Neural cell (in vitro differentiated cells): ENCODE measurements at regions not wholly inside any gene's neighbourhood (a gene's known extent, or its start where the extent isn't known, plus 50 kb on each side); places are given as distances from the start of the nearest gene placed in this dataset.

Source experiments
- H2AFZ ChIP-seq: fragments of 200-600, 300-800 bp; sonication (generic), shearing (Covaris generic); 2 replicates; pipeline ENCODE4 v1.6.0; 2014; ENCODE audit warnings: low read depth, mild to moderate bottlenecking, antibody characterized with exemption, low read length, moderate library complexity
- H3F3A ChIP-seq: fragments of 200-600 bp; shearing (Covaris generic); 2 replicates; pipeline ENCODE4 v1.6.1; 2016; ENCODE audit warnings: mild to moderate bottlenecking, moderate library complexity, mixed read lengths, antibody characterized with exemption, low read length; ENCODE audit not compliant: insufficient read depth, poor library complexity, severe bottlenecking
- H3K27ac ChIP-seq: fragments of 200-600, 300-800 bp; sonication (generic), shearing (Covaris generic); 2 replicates; pipeline ENCODE4 v1.5.1; 2014; ENCODE audit warnings: mild to moderate bottlenecking, low read length, moderate library complexity
- H3K27me3 ChIP-seq: fragments of 300-800, 200-600 bp; sonication (generic), shearing (Covaris generic); 2 replicates; pipeline ENCODE4 v1.6.0; 2014; ENCODE audit warnings: mild to moderate bottlenecking, low read depth, low read length, moderate library complexity; ENCODE audit not compliant: insufficient read depth
- H3K36me3 ChIP-seq: fragments of 300-800, 200-600 bp; sonication (generic), shearing (Covaris generic); 2 replicates; pipeline ENCODE4 v1.5.1; 2014; ENCODE audit warnings: mild to moderate bottlenecking, antibody characterized with exemption, low read length, moderate library complexity; ENCODE audit not compliant: insufficient read depth
- H3K4me2 ChIP-seq: fragments of 300-800, 200-600 bp; sonication (generic), shearing (Covaris generic); 2 replicates; pipeline ENCODE4 v1.6.0; 2014; ENCODE audit warnings: mild to moderate bottlenecking, low read length
- H3K4me3 ChIP-seq: fragments of 300-800, 200-600 bp; sonication (generic), shearing (Covaris generic); 2 replicates; pipeline ENCODE4 v1.5.1; 2014; ENCODE audit warnings: mild to moderate bottlenecking, low read length, moderate library complexity
- H3K79me2 ChIP-seq: fragments of 200-600 bp; shearing (Covaris generic); replicated peaks from 2 replicates; pipeline ENCODE4 v1.6.0; 2014; ENCODE audit warnings: mild to moderate bottlenecking, low read length, moderate library complexity; ENCODE audit not compliant: insufficient read depth
- H3K9ac ChIP-seq: fragments of 300-800, 200-600 bp; sonication (generic), shearing (Covaris generic); 2 replicates; pipeline ENCODE4 v1.6.1; 2016; ENCODE audit warnings: mild to moderate bottlenecking, low read length, mixed read lengths
- H3K9me2 ChIP-seq: fragments of 200-600 bp; shearing (Covaris generic); 2 replicates; pipeline ENCODE4 v1.6.1; 2016; ENCODE audit warnings: mild to moderate bottlenecking, low read length, mixed read lengths; ENCODE audit not compliant: insufficient read depth
- H3K9me3 ChIP-seq: fragments of 200-600, 300-800 bp; sonication (generic), shearing (Covaris generic); 2 replicates; pipeline ENCODE4 v1.6.1; 2016; ENCODE audit warnings: mild to moderate bottlenecking, mixed run types, low read length, moderate library complexity, mixed read lengths
- H4K20me1 ChIP-seq: fragments of 200-600 bp; shearing (Covaris generic); 2 replicates; pipeline ENCODE4 v1.6.1; 2016; ENCODE audit warnings: mild to moderate bottlenecking, mixed run types; ENCODE audit not compliant: insufficient read depth
- CTCF ChIP-seq: fragments of 450-650 bp; IDR thresholded peaks from 2 replicates; pipeline ENCODE4 v1.5.1; 2014; ENCODE audit warnings: antibody characterized with exemption, mild to moderate bottlenecking, moderate library complexity; ENCODE audit not compliant: poor library complexity, severe bottlenecking
- EP300 ChIP-seq: fragments of 450-650 bp; conservative IDR thresholded peaks from 2 replicates; pipeline ENCODE4 v1.6.1; 2014; ENCODE audit warnings: antibody characterized with exemption, mild to moderate bottlenecking, moderate library complexity; ENCODE audit not compliant: poor library complexity, severe bottlenecking
- EZH2 ChIP-seq: fragments of 200-600, 300-800 bp; shearing (Covaris generic), sonication (generic); IDR thresholded peaks from 2 replicates; pipeline ENCODE4 v1.6.1; 2014; ENCODE audit warnings: antibody characterized with exemption, low read length, borderline replicate concordance, mild to moderate bottlenecking; ENCODE audit not compliant: insufficient read depth, poor library complexity, severe bottlenecking
- MXI1 ChIP-seq: fragments of 450-650 bp; conservative IDR thresholded peaks from 2 replicates; pipeline ENCODE4 v1.6.1; 2014; ENCODE audit warnings: antibody characterized with exemption, mild to moderate bottlenecking; ENCODE audit not compliant: poor library complexity, severe bottlenecking
- POLR2AphosphoS5 ChIP-seq: IDR thresholded peaks from 2 replicates; pipeline ENCODE4 v1.6.1; 2012
- RAD21 ChIP-seq: fragments of 450-650 bp; conservative IDR thresholded peaks from 2 replicates; pipeline ENCODE4 v1.6.1; 2014; ENCODE audit warnings: antibody characterized with exemption, mild to moderate bottlenecking, moderate library complexity
- REST ChIP-seq: IDR thresholded peaks from 2 replicates; pipeline ENCODE4 v1.6.1; 2012; ENCODE audit warnings: borderline replicate concordance
- SMC3 ChIP-seq: fragments of 450-650 bp; conservative IDR thresholded peaks from 2 replicates; pipeline ENCODE4 v1.6.1; 2014; ENCODE audit warnings: antibody characterized with exemption, mild to moderate bottlenecking, moderate library complexity; ENCODE audit not compliant: poor library complexity
- TAF1 ChIP-seq: IDR thresholded peaks from 2 replicates; pipeline ENCODE4 v1.6.1; 2012; ENCODE audit warnings: low read depth

GRCh38 chr19:32203161-32203560 lies 142.2 kb upstream of the ZNF507 start:
- Histone ChIP-seq H3F3A (no peaks in the 10 kb centered on the region), H4K20me1 (no peaks in the 10 kb centered on the region), H3K9me3 (no peaks in the 10 kb centered on the region), H3K4me3 (no peak overlapping the region), H3K27me3 (no peaks in the 10 kb centered on the region), H2AFZ (no peak overlapping the region), H3K79me2 (no peaks in the 10 kb centered on the region), H3K36me3 (no peaks in the 10 kb centered on the region), H3K9me2 (no peaks in the 10 kb centered on the region), H3K27ac (no peak overlapping the region), H3K4me2 (no peak overlapping the region), H3K9ac (no peak overlapping the region)
- TF ChIP-seq RAD21 (no peak), POLR2AphosphoS5 (no peak), TAF1 (no peak), EZH2 (no peak), EP300 (no peak), CTCF (no peak), MXI1 (no peak), REST (no peak), SMC3 (no peak)

GRCh38 chr19:32206065-32206464 lies 139.3 kb upstream of the ZNF507 start:
- Histone ChIP-seq H3K4me2 (no peak overlapping the region), H4K20me1 (no peaks in the 10 kb centered on the region), H3K9ac (no peak overlapping the region), H3K27ac (no peak overlapping the region), H3F3A (no peaks in the 10 kb centered on the region), H2AFZ (no peak overlapping the region), H3K4me3 (no peak overlapping the region), H3K9me2 (no peaks in the 10 kb centered on the region), H3K27me3 (no peaks in the 10 kb centered on the region), H3K36me3 (no peaks in the 10 kb centered on the region), H3K79me2 (no peaks in the 10 kb centered on the region), H3K9me3 (no peaks in the 10 kb centered on the region)
- TF ChIP-seq POLR2AphosphoS5 = no peak
- no peak for TF ChIP-seq EP300
- TF ChIP-seq SMC3 = no peak
- no peak for TF ChIP-seq RAD21
- no peak for TF ChIP-seq EZH2
- TF ChIP-seq REST = no peak
- TF ChIP-seq TAF1 = no peak
- no peak for TF ChIP-seq MXI1
- TF ChIP-seq CTCF = no peak
